GM23338 (cell line): ENCODE measurements at regions not wholly inside any gene's neighbourhood (a gene's known extent, or its start where the extent isn't known, plus 50 kb on each side); places are given as distances from the start of the nearest gene placed in this dataset.

Experiments used
- ATAC-seq: fragments of 200-7000 bp; cut with Tn5 transposase; 3 replicates; pipeline ENCODE4 v1.9.1; 2020
- DNase-seq: peaks from one replicate; pipeline ENCODE4 v3.0.0-alpha.2; 2015; ENCODE audit warnings: low spot score
- H2AFZ ChIP-seq: fragments of 200-600 bp; sonication (generic); 2 replicates; pipeline ENCODE4 v1.8.0; 2016; ENCODE audit warnings: antibody characterized with exemption, mild to moderate bottlenecking, moderate library complexity
- H3F3A ChIP-seq: fragments of 200-600 bp; sonication (generic); replicated peaks from 2 replicates; pipeline ENCODE4 v1.8.0; 2017; ENCODE audit warnings: antibody characterized with exemption, mixed run types, low read depth
- H3K27ac ChIP-seq: fragments of 200-600 bp; sonication (generic); 2 replicates; pipeline ENCODE4 v1.6.1; 2016; ENCODE audit warnings: low read depth
- H3K27me3 ChIP-seq: fragments of 200-600 bp; sonication (generic); 2 replicates; pipeline ENCODE4 v1.8.0; 2016; ENCODE audit warnings: mild to moderate bottlenecking, mixed run types, moderate library complexity; ENCODE audit not compliant: insufficient read depth
- H3K36me3 ChIP-seq: fragments of 200-600 bp; sonication (generic); 2 replicates; pipeline ENCODE4 v1.8.0; 2016; ENCODE audit warnings: mild to moderate bottlenecking; ENCODE audit not compliant: insufficient read depth
- H3K4me1 ChIP-seq: fragments of 200-600 bp; sonication (generic); 2 replicates; pipeline ENCODE4 v1.8.0; 2016; ENCODE audit warnings: mild to moderate bottlenecking, moderate library complexity; ENCODE audit not compliant: insufficient read depth
- H3K4me2 ChIP-seq: fragments of 200-600 bp; sonication (generic); 2 replicates; pipeline ENCODE4 v1.7.1; 2017; ENCODE audit warnings: mixed run types
- H3K4me3 ChIP-seq: fragments of 200-600 bp; sonication (generic); 2 replicates; pipeline ENCODE4 v1.6.1; 2016; ENCODE audit warnings: mixed run types
- H3K79me2 ChIP-seq: fragments of 200-600 bp; sonication (generic); replicated peaks from 2 replicates; pipeline ENCODE4 v1.8.0; 2017; ENCODE audit warnings: mild to moderate bottlenecking; ENCODE audit not compliant: insufficient read depth
- H3K9me2 ChIP-seq: fragments of 200-600 bp; sonication (generic); 2 replicates; pipeline ENCODE4 v1.8.0; 2017; ENCODE audit not compliant: insufficient read depth
- H4K20me1 ChIP-seq: fragments of 200-600 bp; sonication (generic); replicated peaks from 2 replicates; pipeline ENCODE4 v1.8.0; 2017; ENCODE audit warnings: mild to moderate bottlenecking; ENCODE audit not compliant: insufficient read depth
- H3K27ac Mint-ChIP-seq: 2 replicates; pipeline ENCODE4 v1.8.0; 2020; ENCODE audit warnings: inconsistent platforms, mild to moderate bottlenecking, moderate library complexity, mixed read lengths
- H3K27me3 Mint-ChIP-seq: 3 replicates; pipeline ENCODE4 v1.8.0; 2022; ENCODE audit warnings: low read depth, mild to moderate bottlenecking, moderate library complexity, mixed read lengths, inconsistent platforms; ENCODE audit not compliant: insufficient read depth, poor library complexity
- H3K36me3 Mint-ChIP-seq: 3 replicates; pipeline ENCODE4 v1.8.0; 2021; ENCODE audit warnings: low read depth, mild to moderate bottlenecking, inconsistent platforms, moderate library complexity, mixed read lengths
- H3K4me1 Mint-ChIP-seq: 3 replicates; pipeline ENCODE4 v1.8.0; 2020; ENCODE audit warnings: mild to moderate bottlenecking, inconsistent platforms, mixed read lengths
- H3K4me3 Mint-ChIP-seq: 3 replicates; pipeline ENCODE4 v1.8.0; 2021; ENCODE audit warnings: moderate library complexity, mild to moderate bottlenecking, inconsistent platforms, mixed read lengths
- H3K9me3 Mint-ChIP-seq: 3 replicates; pipeline ENCODE4 v1.8.0; 2020; ENCODE audit warnings: moderate library complexity, mild to moderate bottlenecking, inconsistent platforms, mixed read lengths
- CREB1 ChIP-seq: fragments of 250-450 bp; sonication (Bioruptor Pico); IDR thresholded peaks from 2 replicates; pipeline ENCODE4 v1.5.0; 2020; ENCODE audit warnings: low read depth, mild to moderate bottlenecking, moderate library complexity
- EZH2phosphoT487 ChIP-seq: fragments of 200-600 bp; sonication (generic); IDR thresholded peaks from one replicate; pipeline ENCODE4 v1.8.1; 2018; ENCODE audit warnings: antibody characterized with exemption; ENCODE audit not compliant: unreplicated experiment
- JUNB ChIP-seq: IDR thresholded peaks from one replicate; pipeline ENCODE4 v1.6.1; 2016; ENCODE audit warnings: antibody characterized with exemption; ENCODE audit not compliant: unreplicated experiment
- REST ChIP-seq: IDR thresholded peaks from one replicate; pipeline ENCODE4 v1.6.1; 2018; ENCODE audit warnings: antibody characterized with exemption; ENCODE audit not compliant: unreplicated experiment
- ZNF114 ChIP-seq: fragments of 250-450 bp; sonication (Bioruptor Pico); IDR thresholded peaks from 2 replicates; pipeline ENCODE4 v1.5.0; 2020; ENCODE audit warnings: mild to moderate bottlenecking, moderate library complexity
- ZNF331 ChIP-seq: fragments of 250-450 bp; sonication (Bioruptor Pico); IDR thresholded peaks from 2 replicates; pipeline ENCODE4 v1.5.0; 2020; ENCODE audit warnings: low read depth, mild to moderate bottlenecking, moderate library complexity
- TF ChIP-seq, protein P1 (sequence below), 2 experiments: fragments of 200-600 bp in 1 of 2; sonication (generic) in 1 of 2; conservative IDR thresholded peaks; 2 replicates each; pipeline versions ENCODE4 v1.5.1 to v1.6.1; 2016 to 2017; ENCODE audit warnings: antibody characterized with exemption in 2 of 2, low read depth in 2 of 2, mild to moderate bottlenecking in 2 of 2, moderate library complexity in 1 of 2

- no peak for TF ChIP-seq EZH2phosphoT487
These were observed 373.3 kb upstream of the EDIL3 start (continued) for GRCh38 chr5:84758008-84758407.

DNA sequence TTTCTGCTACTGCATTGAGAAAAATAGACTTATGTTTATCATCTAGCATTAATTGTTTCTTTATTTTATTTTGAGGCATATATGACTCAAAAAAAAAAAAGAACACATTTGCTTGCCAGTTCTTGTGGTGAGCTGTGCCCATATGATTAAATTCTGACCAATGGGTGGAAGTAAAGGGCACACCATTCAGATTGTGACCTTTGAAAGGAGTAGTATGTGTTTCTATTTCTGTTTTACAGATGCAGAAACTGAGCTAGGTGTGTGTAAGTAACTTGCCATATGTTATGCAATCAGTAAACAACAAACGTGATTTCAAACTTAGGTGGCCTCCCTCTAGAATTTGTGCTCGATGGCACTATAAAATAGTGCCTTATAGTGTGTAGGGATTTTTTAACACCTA lies 368.1 kb upstream of the EDIL3 start:
- Histone ChIP-seq H2AFZ (no peak overlapping the region), H3K4me3 (no peak overlapping the region), H3F3A (no peaks in the 10 kb centered on the region), H3K27ac (no peak overlapping the region), H3K9me2 (no peaks in the 10 kb centered on the region), H3K36me3 (no peaks in the 10 kb centered on the region), H4K20me1 (no peaks in the 10 kb centered on the region), H3K4me1 (no peaks in the 10 kb centered on the region), H3K79me2 (no peaks in the 10 kb centered on the region), H3K4me2 (no peak overlapping the region), H3K27me3 (no peaks in the 10 kb centered on the region)
- Mint-ChIP-seq H3K9me3 (no peaks in the 10 kb centered on the region), H3K27ac (no peak overlapping the region), H3K36me3 (no peaks in the 10 kb centered on the region), H3K4me1 (no peaks in the 10 kb centered on the region), H3K4me3 (no peak overlapping the region), H3K27me3 (no peaks in the 10 kb centered on the region)
- ATAC-seq (no peak), DNase-seq (no peak)
- TF ChIP-seq, protein P1, sequence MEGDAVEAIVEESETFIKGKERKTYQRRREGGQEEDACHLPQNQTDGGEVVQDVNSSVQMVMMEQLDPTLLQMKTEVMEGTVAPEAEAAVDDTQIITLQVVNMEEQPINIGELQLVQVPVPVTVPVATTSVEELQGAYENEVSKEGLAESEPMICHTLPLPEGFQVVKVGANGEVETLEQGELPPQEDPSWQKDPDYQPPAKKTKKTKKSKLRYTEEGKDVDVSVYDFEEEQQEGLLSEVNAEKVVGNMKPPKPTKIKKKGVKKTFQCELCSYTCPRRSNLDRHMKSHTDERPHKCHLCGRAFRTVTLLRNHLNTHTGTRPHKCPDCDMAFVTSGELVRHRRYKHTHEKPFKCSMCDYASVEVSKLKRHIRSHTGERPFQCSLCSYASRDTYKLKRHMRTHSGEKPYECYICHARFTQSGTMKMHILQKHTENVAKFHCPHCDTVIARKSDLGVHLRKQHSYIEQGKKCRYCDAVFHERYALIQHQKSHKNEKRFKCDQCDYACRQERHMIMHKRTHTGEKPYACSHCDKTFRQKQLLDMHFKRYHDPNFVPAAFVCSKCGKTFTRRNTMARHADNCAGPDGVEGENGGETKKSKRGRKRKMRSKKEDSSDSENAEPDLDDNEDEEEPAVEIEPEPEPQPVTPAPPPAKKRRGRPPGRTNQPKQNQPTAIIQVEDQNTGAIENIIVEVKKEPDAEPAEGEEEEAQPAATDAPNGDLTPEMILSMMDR (conservative IDR thresholded peaks at IDR 0.05; ENCODE audit: low read depth in 2 of 2) = no peak
- TF ChIP-seq ZNF331 = no peak
- no peak for TF ChIP-seq CREB1 (CRISPR knock-in tag)
- TF ChIP-seq EZH2phosphoT487 = no peak

DNA sequence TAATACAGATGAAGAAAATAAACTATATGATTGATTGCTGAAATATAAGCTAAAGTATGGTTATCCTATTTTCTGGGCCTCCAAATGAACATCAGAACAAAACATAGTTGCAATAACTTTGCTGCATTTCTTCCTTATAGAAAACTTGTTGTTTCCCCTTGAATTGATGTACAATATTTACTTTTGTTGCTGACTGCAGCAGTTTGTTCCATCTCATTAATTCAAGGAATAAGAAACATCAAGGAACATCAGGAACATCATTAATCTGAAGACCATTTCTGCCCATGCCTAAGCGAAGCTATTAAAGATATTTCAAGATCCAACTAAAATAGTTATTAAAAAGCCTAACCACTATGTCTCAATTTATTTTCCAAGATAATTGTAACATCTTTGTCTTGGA lies 363.6 kb upstream of the EDIL3 start:
- Histone ChIP-seq H3K4me2 (no peak overlapping the region), H3K79me2 (no peaks in the 10 kb centered on the region), H4K20me1 (no peaks in the 10 kb centered on the region), H3K9me2 (no peaks in the 10 kb centered on the region), H3K36me3 (no peaks in the 10 kb centered on the region), H3F3A (no peaks in the 10 kb centered on the region), H3K27ac (no peak overlapping the region), H3K4me3 (no peak overlapping the region), H3K27me3 (no peaks in the 10 kb centered on the region), H3K4me1 (no peaks in the 10 kb centered on the region), H2AFZ (no peak overlapping the region)
- H3K4me1 Mint-ChIP-seq = no peaks in the 10 kb centered on the region
- H3K27me3 Mint-ChIP-seq = no peaks in the 10 kb centered on the region
- H3K36me3 Mint-ChIP-seq = no peaks in the 10 kb centered on the region
- no peak overlapping the region for H3K27ac Mint-ChIP-seq
- ATAC-seq (no peak), DNase-seq (no peak)
- H3K4me3 Mint-ChIP-seq = no peak overlapping the region
- no peaks in the 10 kb centered on the region for H3K9me3 Mint-ChIP-seq
- TF ChIP-seq JUNB = no peak
- TF ChIP-seq ZNF114 (CRISPR knock-in tag) = no peak
- TF ChIP-seq, protein P1 (conservative IDR thresholded peaks at IDR 0.05; ENCODE audit: low read depth in 2 of 2) = no peak
- no peak for TF ChIP-seq REST
- TF ChIP-seq EZH2phosphoT487 = no peak
